H1 (cell line): ENCODE measurements at regions not wholly inside any gene's neighbourhood (a gene's known extent, or its start where the extent isn't known, plus 50 kb on each side); places are given as distances from the start of the nearest gene placed in this dataset.

ENCODE experiments used
- GTF2F1 ChIP-seq: IDR thresholded peaks from 2 replicates; pipeline ENCODE4 v1.6.1; 2012; ENCODE audit warnings: low read depth, low read length, improper control_type of control experiment, borderline replicate concordance
- MAFK ChIP-seq: IDR thresholded peaks from 2 replicates; pipeline ENCODE4 v1.6.1; 2012; ENCODE audit warnings: low read depth, mild to moderate bottlenecking, improper control_type of control experiment, low read length
- POLR2AphosphoS5 ChIP-seq: IDR thresholded peaks from 2 replicates; pipeline ENCODE4 v1.6.1; 2011; ENCODE audit warnings: low read depth, low read length
- RBBP5 ChIP-seq: IDR thresholded peaks from 2 replicates; pipeline ENCODE4 v1.7.1; 2012; ENCODE audit warnings: low read depth, mild to moderate bottlenecking, inconsistent platforms, low read length, moderate library complexity, borderline replicate concordance
- SP2 ChIP-seq: IDR thresholded peaks from 2 replicates; pipeline ENCODE4 v1.6.1; 2012; ENCODE audit warnings: mild to moderate bottlenecking, low read length, inconsistent platforms
- SUZ12 ChIP-seq: fragments of 200-600 bp; sonication (generic); IDR thresholded peaks from 2 replicates; pipeline ENCODE4 v1.6.1; 2012; ENCODE audit warnings: mild to moderate bottlenecking, inconsistent platforms, low read length, moderate library complexity, mixed read lengths

DNA sequence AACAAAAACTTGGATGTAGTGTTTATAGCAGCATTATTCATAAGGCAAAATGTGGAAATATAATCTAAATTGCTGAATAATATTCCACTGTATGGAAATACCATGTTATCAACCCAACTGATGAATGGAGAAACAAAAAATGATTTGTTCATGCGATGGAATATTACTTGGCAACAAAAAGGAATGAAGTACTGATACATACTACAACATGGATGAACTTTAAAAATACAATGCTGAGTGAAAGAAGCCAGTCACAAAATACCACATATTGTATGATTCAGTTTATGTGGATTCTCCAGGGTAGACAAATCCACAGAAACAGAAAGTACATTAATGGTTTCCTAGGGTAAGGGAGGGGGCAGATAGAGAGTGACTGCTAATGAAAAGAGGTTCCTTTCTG lies 83.7 kb upstream of the DNAH5 start (continued):
- TF ChIP-seq RBBP5 (no peak), GTF2F1 (no peak), SP2 (no peak), POLR2AphosphoS5 (no peak), MAFK (no peak), SUZ12 (no peak)
